ENCODE measurements at regions not wholly inside any gene's neighbourhood (a gene's known extent, or its start where the extent isn't known, plus 50 kb on each side); places are given as distances from the start of the nearest gene placed in this dataset.

DNA sequence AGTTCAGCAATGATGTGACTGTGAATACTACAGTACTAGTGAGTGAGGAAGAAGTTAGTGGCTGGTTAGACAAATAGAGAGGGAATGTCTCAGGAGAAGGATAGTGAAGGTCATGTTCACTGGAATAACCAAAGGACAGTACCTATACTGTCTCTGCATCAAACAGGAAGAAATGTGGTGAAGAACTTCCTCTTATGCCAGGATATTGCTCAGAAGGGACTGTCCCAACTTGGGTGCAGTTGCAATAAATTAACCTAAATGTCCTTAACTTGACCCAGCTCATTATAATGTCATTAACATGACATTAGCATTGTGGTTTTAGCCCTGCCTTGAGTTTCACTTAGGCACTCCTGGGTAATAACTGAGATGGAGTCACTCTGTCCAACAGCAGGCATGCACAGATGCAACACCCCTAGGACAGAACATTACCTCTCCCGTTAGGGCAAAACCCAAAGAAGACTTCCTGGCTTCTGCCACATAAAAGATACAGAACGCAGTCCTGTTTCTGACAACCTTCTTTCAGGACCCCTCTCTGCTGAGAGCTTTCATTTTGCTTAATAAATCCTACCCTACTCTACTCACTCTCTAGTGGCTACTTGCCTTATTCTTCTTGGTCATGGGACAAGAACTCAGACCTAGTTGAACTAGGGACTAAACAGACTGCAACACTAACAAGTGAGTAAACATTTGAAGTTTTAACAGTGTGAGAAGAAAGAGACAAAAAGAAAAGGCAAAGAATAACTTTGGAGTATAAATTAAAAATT, 1591.6 kb upstream of the MIR17HG start:
- no peak for DNase-seq

DNA sequence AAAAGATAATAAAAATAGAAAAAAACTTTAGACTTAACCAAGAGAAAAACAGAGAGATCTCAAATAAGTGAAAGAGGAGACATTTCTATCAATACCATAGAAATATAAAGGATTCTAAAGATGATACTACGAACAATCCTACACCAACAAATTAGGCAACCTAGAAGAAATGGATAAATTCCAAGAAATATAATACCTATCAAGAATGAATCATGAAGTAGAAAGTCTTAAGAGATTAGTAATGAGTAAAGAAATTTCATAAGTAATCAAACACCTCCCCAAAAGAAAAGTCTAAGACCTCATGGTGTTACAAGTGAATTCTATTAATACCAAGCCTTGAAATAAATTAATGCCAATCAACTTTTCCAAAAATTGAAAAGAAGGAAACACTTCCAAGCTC, 1584.5 kb upstream of the MIR17HG start:
- no peak for DNase-seq

DNA sequence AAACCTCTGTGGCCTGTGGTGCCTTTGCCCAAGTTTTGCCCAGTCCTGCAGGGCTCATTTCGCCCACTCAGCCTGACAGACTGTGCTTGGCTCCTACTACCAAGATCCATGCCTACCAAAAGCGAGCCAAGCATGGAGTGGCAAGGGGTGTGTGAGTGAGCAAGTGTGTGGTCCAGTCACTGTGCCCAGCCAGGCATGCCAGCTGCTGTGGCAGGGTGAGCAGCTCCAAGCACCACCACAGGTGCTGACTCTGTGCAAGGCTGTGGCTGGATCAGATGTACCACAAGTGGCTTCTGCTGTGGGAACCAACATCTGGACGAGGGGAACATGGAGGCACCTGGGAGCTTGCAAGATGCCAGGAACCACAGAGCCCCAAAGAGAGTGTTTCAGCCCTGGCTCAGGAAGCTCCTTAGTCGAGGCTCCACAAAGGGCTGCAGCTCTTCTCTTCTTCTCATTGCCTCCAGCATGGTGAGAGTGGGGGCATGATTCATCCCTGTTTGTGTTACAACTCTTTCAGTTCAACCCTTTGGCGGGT, 1564.2 kb upstream of the MIR17HG start:
- DNase-seq: no peak

DNA sequence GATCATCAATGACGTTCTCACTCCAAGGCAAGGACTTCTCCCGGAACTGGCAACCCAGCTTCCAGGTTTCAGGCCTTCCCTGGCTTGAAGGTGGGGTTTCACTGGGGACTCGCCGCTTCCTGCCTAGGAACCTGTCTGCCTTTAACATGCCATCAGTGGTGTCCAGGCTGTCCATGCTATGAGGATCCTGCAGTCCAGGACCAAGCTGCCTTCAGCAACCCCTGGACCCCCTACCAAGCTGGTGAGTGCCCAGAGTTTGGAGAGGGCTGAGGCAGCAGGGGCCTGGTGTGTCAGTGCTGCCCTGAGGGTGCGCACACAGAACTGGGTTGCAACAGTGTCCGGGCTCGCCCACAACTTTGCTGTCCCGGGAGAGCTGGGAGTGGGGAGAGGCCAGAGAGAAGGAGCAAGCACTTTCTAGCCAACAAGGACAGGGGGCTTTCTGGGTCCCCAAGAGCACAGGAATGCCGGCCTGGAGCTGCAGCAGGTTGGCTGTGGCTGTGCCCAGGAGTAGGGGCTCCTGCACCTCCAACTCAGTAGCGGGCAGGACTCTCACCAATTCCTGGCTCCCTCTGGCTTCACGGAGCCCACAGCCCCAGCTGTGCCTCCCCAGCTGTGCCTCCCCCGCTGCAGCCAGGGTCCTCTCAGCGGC, 1563.2 kb upstream of the MIR17HG start:
- DNase-seq: no peak

DNA sequence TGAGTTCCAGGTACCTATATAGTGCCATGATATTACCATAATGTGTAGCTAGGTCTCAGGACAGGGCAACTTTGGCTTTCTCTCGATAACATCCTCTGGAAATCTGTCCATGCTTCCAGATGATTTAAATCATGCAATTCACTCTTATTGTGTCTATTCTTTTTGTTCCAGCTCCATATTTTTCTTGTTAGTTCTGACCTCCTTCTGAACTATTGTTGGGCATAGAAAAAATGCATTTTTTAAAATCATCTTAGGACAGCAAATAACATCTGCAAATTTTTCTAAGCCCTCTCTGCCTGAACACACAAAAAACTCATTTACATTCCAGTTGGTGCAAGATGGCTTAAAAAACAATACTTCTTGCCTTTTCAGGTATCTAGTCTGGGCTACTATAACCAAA, 1561.0 kb upstream of the MIR17HG start:
- DNase-seq: no peak

DNA sequence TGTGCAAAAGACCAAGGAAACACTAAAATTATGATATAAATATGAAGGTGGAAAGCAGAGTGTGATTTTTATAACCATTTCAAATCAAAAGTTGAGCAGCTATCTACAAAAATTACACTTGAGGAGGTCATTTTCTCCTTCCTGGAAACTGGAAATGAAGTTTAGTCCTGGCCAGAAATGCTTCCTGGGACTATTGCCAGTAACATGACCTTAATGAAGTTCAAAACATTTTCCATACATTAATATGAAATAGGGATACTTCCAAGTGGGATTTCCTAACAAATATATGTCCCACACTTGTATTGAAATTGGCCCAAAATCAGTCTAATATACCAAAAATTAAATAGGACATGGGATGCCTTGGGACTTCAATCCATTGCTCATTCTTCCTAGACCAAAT, 1556.8 kb upstream of the MIR17HG start:
- DNase-seq: no peak

DNA sequence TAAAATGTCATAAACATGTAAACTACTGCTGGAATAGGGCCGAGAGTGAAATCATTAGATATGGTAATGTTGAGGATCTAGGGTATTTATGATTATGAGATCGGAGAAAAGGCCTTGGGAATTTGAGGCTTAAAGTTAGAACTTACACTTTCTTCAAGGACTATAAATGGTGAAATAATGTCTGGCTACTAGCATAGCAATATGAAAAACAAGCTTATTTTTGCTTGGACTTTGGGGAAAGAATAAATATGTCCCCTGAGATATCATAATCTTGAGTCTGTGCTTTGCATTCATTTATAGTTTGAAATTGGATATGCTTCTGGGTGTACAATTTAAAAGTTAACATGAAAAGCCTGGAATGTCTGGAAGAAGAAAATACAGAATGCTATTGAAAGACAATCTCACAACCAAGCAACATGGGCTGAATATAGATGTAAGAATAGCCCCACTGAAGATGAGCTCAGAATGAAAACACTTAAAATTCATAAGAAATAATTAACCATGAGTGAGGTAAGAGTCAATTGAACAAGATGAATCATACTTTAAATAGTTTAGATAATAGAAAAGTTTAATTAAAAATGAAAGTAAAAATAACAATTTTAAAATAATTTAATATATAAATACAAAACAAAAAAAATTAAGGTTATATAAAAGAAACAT, 1555.4 kb upstream of the MIR17HG start:
- DNase-seq: no peak

DNA sequence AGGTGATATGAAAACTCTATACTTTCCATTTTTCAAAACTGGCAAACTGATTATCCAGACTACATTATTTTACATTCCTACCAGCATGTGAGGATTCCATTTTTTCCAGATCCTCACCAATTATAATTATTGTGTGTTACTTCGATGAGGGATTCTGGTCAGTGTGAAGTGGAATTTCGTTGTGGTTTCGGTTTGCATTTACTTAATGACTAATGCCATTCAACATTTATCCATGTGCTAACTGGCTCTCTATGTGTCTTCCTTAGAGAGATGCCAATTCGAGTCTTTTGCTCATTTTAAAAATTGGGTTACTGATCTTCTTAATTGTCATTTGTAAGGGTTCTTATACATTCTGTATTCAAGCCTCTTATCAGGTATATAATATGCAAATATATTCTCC, 1551.3 kb upstream of the MIR17HG start:
- no peak for DNase-seq

DNA sequence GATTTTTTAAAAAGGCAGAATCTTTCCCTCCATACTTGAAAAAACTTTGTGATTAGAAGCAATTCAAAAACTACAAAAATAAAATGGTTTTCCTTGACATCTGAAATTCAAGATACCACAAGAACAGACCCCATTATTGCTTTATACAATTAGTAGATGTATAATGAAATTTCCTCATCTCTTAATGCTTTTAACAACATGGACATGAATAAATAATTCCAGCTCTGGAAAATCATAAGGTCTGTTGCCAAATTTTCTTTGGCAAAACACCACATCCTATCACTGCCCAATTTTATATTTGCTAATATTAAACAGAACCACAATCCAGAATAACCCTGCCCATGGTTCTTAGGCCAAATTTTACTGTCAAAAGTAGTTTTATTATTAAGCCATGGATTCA, 1543.6 kb upstream of the MIR17HG start:
- no peak for DNase-seq

DNA sequence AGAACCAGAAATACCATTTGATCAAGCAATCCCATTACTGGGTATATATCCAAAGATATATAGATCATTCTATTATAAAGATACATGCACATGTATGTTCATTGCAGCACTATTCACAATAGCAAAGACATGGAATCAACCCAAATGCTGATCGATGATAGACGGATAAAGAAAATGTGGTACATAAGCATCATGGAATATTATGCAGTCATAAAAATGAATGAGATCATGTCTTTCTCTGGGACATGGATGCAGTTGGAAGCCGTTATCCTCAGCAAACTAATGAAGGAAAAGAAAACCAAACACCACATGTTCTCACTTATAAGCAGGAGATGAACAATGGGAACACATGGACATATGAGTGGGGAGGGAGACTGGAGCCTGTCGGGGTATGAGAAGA, 1540.9 kb upstream of the MIR17HG start:
- DNase-seq: no peak

DNA sequence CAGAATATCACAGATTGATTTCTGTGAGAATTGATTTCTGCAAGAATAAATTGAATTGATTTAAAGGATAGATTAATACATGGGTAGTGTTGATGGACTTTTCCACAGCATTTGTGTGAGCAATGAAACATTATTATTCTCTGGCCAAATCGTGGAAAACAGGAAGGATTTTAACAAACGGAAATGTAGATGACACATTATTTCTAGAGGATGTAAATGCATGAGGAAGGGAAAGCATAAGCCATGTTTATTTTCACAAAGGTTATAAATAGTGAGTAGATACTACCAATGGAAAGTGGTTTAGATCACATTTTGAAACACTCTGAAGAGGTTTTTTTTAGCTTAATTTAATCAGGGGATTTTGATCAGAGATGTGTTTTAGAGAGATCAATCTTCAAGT, 1534.6 kb upstream of the MIR17HG start:
- DNase-seq: no peak

DNA sequence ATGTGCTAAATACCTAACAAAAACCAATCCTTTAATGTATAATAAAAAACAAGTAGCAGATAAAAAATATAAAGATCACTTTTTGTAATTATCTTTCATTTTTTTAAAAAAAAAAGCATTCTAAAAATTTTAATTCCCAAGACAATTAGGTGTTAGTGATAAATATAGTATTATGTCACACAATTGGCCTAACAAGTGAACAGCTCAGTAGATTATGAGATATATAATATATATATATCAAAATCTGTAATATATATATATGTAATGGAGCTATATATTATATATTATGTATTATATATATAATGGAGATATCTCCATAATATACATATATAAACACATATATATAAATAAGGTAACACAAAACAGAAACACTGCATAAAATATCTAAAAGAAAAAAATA, 1531.1 kb upstream of the MIR17HG start:
- DNase-seq: no peak

DNA sequence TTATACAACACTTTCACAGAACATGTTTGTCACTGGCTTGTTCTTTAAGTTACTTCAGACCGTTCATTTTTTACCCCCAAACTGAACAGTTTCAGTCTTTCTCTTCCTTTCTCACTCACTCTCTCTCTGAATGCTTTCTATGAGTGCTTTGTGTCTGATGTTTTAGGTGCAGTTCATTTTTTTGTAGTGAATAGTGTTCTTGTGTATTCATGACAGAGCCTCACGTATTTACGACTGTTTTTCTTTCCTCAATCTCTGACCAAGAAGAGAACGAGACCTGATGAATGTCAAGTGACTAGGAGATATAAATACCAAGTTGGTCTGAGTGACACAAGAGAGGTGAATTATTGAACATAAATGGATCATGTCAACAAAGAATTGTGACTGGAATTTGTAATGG, 1525.0 kb upstream of the MIR17HG start:
- no peak for DNase-seq

DNA sequence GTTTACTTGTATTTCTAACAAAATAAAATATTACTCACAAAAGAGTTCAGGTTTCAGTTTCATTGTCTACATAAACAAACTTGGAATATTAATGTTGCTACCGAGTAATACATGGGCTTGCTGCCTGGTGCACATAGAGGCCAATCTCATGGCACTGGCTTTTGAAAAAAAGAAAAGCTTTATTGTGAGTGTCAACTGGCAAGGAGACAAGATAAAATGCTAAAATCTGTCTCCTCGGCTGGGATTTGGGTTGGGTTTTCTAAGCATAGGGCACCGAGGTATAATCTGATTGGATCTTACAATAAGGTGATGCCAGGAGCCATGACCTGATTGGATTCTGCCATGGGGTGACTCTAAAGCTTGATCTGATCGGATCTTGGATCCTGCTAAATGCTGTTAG, 1519.9 kb upstream of the MIR17HG start:
- peak in 1 of 2 donors; percentile 6 for DNase-seq

DNA sequence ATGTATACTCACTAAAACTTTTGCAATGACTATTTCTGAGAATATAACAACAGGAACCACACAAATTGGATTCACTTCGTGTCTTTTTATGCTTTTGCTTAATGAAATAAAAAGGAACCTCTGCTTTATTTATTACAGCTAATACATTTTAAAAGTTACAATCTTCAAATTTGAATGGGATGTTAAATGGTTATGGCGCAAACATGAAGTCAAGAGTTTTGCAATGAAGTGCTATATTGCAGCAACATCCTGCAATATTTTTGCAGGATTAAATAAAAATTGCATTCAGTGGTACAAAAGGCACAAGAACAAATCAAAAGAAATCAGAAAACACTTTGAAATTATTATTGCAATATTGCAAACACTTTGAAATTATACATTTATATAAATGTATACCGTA, 1519.0 kb upstream of the MIR17HG start:
- no peak for DNase-seq

DNA sequence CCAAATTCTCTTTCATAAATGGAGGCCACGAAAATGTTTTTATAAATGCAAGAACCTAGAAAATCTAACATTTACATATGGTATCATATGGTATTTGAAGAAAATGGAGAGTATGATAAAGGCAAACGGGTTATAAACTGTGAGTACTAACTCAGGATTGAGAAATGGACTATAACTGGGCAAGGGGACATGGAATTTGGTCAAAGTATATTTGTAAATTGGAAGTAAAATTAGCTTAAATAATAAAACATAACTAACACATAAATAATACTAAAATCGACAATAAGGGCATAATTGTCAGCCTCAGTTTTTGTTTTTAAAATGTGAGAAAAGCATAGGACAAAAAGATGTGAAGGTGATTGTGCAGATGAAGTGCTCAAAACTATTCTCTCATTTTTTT, 1516.3 kb upstream of the MIR17HG start:
- no peak for DNase-seq

DNA sequence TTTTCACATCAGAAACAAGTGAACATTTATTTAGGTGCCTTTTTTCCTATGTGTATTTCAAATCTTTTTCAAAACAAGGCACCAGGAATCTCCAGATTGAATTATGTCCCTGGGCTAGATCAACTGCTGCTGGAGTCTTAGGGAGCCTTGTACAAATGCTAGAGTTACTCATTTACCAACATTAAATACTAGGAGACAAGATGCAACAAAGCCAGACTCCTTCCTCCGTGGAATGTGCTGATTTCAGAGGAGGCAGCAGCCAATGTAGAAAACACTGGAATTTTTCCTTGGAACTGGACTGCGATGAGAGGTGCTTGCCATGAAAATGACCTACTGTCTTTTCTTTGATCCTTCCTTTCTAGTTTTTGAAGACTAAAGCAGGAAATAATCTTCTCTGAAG, 1514.7 kb upstream of the MIR17HG start:
- DNase-seq: no peak

DNA sequence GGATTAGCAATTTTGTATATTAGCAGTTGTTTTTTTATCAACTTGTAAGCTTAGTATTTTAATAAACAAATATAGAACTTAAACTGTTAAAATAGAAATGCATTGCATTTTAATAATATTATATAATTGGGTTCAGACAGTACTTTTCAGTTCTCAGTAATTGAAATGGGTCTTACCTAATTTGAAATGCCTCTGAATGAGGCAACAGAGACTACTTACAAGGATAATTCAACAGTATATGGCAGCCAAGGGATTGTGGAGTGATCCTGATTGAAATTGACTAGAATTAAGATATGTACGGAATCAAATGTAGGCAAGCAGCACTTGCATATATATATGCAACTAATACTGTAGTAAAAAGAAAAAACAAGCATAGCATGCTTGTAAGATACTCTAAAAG, 1503.9 kb upstream of the MIR17HG start:
- DNase-seq: no peak

DNA sequence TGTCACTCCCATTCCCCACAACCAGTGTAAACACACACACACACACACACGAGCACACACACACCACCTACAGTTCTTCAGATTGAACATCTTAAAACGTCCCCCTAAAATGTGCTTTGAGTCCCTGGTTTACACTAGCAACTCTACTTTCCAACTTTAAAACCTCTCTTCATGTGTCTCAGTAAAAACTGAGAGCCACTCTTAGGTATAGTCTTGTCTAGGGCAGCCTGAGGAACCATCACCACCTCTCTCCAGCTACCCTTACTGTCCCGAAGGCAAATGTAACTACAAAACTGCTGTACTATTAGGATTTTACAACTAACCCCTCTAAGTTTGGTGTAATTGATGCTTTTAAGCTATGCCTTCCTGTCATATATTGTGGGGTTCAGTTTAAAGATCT, 1501.6 kb upstream of the MIR17HG start:
- DNase-seq: no peak

DNA sequence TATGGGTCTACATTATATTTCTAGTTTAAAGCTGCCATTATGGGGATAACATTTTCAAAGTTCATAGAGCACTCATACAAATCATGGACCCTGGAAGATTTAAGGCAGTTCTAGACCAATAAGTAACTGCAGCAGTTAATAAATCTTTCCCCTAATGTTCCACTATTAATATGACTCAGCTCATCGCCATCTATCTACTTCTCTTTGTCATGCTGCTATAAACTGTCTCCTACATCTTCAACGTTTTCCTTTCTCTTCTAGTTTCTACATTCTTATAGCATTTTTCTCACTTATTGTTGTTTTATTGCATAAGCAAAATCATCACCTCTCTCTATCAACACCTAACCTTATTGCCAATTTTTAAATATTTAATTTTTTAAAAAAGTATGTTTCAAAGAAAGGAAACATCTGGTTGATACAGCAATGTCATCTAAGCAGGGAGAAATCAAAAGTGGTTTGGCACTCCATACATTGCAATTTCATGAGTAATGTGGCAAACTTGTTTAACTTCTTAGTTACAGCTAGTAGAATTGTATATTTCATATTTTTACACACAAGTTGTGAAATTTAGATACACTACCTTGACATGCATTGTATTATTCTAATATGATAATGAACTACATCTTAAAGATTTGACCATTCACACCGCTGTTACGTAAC, 1500.4 kb upstream of the MIR17HG start:
- DNase-seq: no peak

DNA sequence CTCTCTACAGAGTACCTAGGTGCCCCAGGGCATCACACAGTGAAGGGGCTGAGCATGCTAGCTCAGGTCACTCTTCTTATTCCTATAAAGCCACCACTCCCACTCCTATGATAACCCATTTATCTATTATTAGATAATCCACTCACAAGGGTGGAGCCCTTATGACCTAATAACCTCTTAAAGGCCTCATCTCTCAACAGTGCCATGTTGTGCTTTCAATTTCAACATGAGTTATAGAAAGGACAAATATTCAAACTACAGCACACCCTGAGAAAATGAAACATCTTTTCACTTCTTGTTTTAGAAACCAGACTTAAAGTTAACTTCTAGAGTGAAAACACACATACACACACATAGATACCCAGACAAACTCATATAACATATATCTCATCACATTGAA, 1494.9 kb upstream of the MIR17HG start:
- DNase-seq: no peak

DNA sequence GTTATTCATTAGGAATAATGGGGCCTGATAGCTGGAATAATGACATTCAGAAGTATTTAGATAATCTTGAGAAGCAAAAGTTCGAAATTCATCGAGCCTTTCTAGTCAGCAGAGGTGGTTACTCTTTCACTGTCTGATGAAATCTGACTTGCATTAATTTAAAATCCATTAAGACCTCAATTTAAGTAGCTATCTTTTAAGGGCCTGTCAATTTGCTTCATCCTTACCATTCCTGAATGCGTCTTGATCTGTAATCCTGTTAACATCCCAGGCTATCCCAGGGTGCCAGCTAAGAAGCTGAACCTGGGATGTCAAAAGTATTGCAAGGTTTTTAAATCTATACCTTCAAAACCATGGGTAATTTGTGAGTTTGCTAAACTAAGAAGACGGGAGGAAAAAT, 1491.0 kb upstream of the MIR17HG start:
- DNase-seq: no peak

DNA sequence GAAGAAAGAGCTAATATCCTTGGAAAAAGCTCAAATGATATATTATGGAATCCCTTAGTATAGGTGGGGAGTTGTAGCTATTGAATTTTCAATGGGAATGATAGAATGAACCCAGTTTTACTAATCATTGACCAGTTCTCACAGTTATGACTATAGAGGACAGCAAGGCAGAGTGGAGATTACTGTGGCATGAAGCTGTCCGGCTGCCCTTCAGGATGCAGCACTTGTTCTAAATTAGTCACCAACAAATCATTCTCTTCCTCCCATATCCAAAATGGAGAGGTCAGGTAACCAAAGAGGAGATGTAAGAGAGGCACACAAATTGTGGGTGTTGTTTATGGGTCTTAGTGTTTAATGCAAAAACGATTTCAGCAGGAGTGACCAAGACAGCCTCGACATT, 1490.0 kb upstream of the MIR17HG start:
- no peak for DNase-seq

Data from hippocampal formation (tissue), 2 donors.